Spleen (tissue), 11 donors: ENCODE measurements at regions not wholly inside any gene's neighbourhood (a gene's known extent, or its start where the extent isn't known, plus 50 kb on each side); places are given as distances from the start of the nearest gene placed in this dataset.

Experiments used
- DNase-seq: peaks from one replicate; pipeline ENCODE4 v3.0.0-alpha.2; 2020
- H3K27ac ChIP-seq, 8 donors: fragments of 200-600 bp; sonication (generic) in 7 of 8; 1 replicate in 4 of 8; 2 replicates in 4 of 8; pipeline versions ENCODE4 v1.5.0 to v1.8.0; 2016 to 2021; ENCODE audit warnings: inconsistent platforms in 4 of 8, mild to moderate bottlenecking in 4 of 8, moderate library complexity in 1 of 8
- H3K27me3 ChIP-seq, 7 donors: fragments of 200-600 bp; sonication (generic) in 6 of 7; replicated peaks in 1 of 7; 1 replicate in 4 of 7; 2 replicates in 3 of 7; pipeline versions ENCODE4 v1.5.0 to v1.8.0; 2016 to 2021; ENCODE audit warnings: inconsistent platforms in 3 of 7, mild to moderate bottlenecking in 1 of 7
- H3K36me3 ChIP-seq, 6 donors: fragments of 200-600 bp; sonication (generic) in 5 of 6; 1 replicate in 4 of 6; 2 replicates in 2 of 6; pipeline versions ENCODE4 v1.5.0 to v1.8.0; 2016 to 2021; ENCODE audit warnings: inconsistent platforms in 2 of 6
- H3K4me1 ChIP-seq, 6 donors: fragments of 200-600 bp; sonication (generic) in 5 of 6; 1 replicate in 3 of 6; 2 replicates in 3 of 6; pipeline versions ENCODE4 v1.5.0 to v1.8.0; 2016 to 2021; ENCODE audit warnings: inconsistent platforms in 3 of 6
- H3K4me3 ChIP-seq, 8 donors: fragments of 200-600 bp; sonication (generic) in 7 of 8; 1 replicate in 4 of 8; 2 replicates in 4 of 8; pipeline versions ENCODE4 v1.5.0 to v1.8.0; 2016 to 2021; ENCODE audit warnings: inconsistent platforms in 4 of 8, mild to moderate bottlenecking in 4 of 8, moderate library complexity in 2 of 8
- H3K9me3 ChIP-seq, 8 donors: fragments of 200-600 bp; sonication (generic) in 7 of 8; 1 replicate in 4 of 8; 2 replicates in 4 of 8; pipeline versions ENCODE4 v1.5.0 to v1.8.0; 2016 to 2021; ENCODE audit warnings: inconsistent platforms in 4 of 8
- CTCF ChIP-seq, 11 experiments: fragments of 200-600 bp in 7 of 11; fragments of 450-650 bp in 4 of 11; sonication (generic) in 4 of 11; IDR thresholded peaks in 8 of 11; conservative IDR thresholded peaks in 3 of 11; 1 replicate in 7 of 11; 2 replicates in 4 of 11; pipeline versions ENCODE4 v1.4.0 to v1.8.0; 2016 to 2021; ENCODE audit warnings: antibody characterized with exemption in 11 of 11, inconsistent platforms in 4 of 11, mild to moderate bottlenecking in 1 of 11
- POLR2A ChIP-seq, 3 donors: fragments of 450-650 bp; IDR thresholded peaks; one replicate each; pipeline ENCODE4 v1.5.1; 2017; ENCODE audit warnings: antibody characterized with exemption in 3 of 3, mild to moderate bottlenecking in 1 of 3
- POLR2AphosphoS5 ChIP-seq, 3 donors: sonication (generic); formaldehyde crosslinking; IDR thresholded peaks; one replicate each; pipeline ENCODE4 v1.5.1; 2017; ENCODE audit warnings: antibody characterized with exemption in 3 of 3
- WGBS, 5 donors: extraction: QIAGEN DNeasy Blood & Tissue Kit in 3 of 5; methylation state at CpG; one replicate each; pipeline versions ENCODE4 v1.1.5 to v1.1.7; 2013 to 2018; 5-methylcytosine and 5-hydroxymethylcytosine counted together
- intact Hi-C: fragments of 100-400 bp; cut with DNase I; formaldehyde crosslinking; loops from one replicate; pipeline ENCODE4 v1.15.0; 2023; ENCODE audit warnings: low total_unique reads
- donor health status: healthy with polysubstance abuse.
- donor health status: DM: no; HTN: no; CAD: no; lungs with moderate emphysema.
- donor health status: DM: no; HTN: no; CAD: no.
- donor health status: Bipolar disorder and iron deficiency.
- donor health status: healthy.
- donor health status: DM: no; HTN: no; CAD: no.
- donor health status: DM: yes; HTN: yes; CAD: no.

DNA sequence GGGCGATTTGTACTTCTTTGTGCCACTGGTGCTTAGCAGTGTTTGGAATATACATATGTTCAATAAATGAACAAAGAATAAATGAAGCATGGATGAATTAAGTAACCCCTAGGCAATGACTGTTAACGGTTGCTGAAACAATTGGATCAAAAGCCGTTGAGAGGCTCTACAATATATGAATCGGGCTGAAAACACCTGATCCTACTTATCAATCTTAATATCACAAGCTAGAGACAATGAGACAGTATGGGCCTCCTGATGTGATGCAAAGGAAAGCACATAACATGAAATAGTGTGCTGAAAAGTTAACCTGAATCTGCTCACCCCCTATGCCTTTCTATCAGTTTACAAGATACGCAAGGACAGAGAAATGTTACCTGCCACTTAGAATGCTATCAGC lies 410.3 kb upstream of the RGMB start:
- DNase-seq = no peak
- intact Hi-C loops = no loop called here
- WGBS, 5 donors = 81 to 98% (median 87%) methylated on average over 5 of the region's 5 CpGs
- H3K4me3 ChIP-seq = no peak overlapping the region
- no peaks in the 10 kb centered on the region for H3K36me3 ChIP-seq
- TF ChIP-seq POLR2A (IDR thresholded peaks at IDR 0.05) (no peak), CTCF (IDR thresholded peaks at IDR 0.05 in 8 of 11, conservative IDR thresholded peaks at IDR 0.05 in 3 of 11) (no peak), POLR2AphosphoS5 (IDR thresholded peaks at IDR 0.05) (no peak)
- H3K4me1 ChIP-seq = no peaks in the 10 kb centered on the region
- no peak overlapping the region for H3K27ac ChIP-seq
- peaks cover 0 to 29% (median 14%) of the 10 kb centered on the region in 8 donors for H3K9me3 ChIP-seq
- no peaks in the 10 kb centered on the region for H3K27me3 ChIP-seq

DNA sequence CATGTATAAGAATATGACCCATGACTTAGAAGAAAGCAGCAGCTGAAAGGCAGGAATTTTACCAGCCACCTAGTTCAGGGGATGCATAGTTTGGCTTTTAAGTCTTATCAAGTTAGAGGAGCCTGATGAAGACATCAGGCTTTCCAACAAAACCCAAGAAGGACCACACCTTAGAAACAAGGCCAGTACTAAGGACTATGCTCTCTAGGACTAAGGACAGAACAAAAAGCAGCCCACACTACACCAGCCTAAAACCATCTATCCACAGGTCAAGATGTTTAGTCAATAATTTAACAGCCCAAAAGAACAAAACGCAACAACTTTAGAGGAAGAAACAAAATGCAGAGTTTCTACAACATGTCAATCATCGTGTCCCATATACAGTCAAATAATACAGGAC lies 408.9 kb upstream of the RGMB start:
- H3K27me3 ChIP-seq = no peaks in the 10 kb centered on the region

DNA sequence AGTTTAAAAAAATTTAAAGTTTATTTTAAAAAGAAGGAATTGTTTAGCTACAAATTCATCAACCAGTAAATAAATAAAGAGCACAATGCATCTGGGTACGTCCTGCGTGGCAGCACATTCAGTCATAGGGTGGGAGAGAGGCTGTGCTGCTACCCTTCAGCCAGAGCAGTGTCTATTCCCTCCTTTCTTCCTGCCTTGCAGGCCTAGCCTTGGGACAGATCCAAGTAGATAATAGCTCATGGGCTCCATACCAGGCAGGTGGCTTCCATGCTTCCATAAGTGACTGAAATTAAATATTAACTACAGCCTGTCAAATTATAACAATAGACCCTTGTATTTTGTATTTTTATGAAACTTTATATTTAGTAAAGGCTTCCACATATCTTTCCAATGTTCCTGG lies 408.3 kb upstream of the RGMB start:
- H3K27me3 ChIP-seq = no peaks in the 10 kb centered on the region
- DNase-seq = no peak
- no peak overlapping the region for H3K4me3 ChIP-seq
- TF ChIP-seq CTCF (IDR thresholded peaks at IDR 0.05 in 8 of 11, conservative IDR thresholded peaks at IDR 0.05 in 3 of 11) (no peak), POLR2A (IDR thresholded peaks at IDR 0.05) (no peak), POLR2AphosphoS5 (IDR thresholded peaks at IDR 0.05) (no peak)
- H3K27ac ChIP-seq = no peak overlapping the region
- no peaks in the 10 kb centered on the region for H3K36me3 ChIP-seq
- intact Hi-C loops = no loop called here
- peaks cover 0 to 12% (median under 1%) of the 10 kb centered on the region in 8 donors for H3K9me3 ChIP-seq
- WGBS, 5 donors = 58 to 88% (median 75%) methylated on average over 2 of the region's 2 CpGs
- no peaks in the 10 kb centered on the region for H3K4me1 ChIP-seq

More for the DNA sequence above, 408.9 kb upstream of the RGMB start:
- Histone ChIP-seq H3K4me1 (no peaks in the 10 kb centered on the region), H3K36me3 (no peaks in the 10 kb centered on the region), H3K27ac (no peak overlapping the region), H3K4me3 (no peak overlapping the region), H3K9me3 (peaks cover 0 to 18% (median 5%) of the 10 kb centered on the region in 8 donors)
- 62 to 82% (median 70%) methylated on average over 2 of the region's 2 CpGs for WGBS, 5 donors
- intact Hi-C loops = no loop called here
- TF ChIP-seq CTCF (IDR thresholded peaks at IDR 0.05 in 8 of 11, conservative IDR thresholded peaks at IDR 0.05 in 3 of 11) (no peak), POLR2A (IDR thresholded peaks at IDR 0.05) (no peak), POLR2AphosphoS5 (IDR thresholded peaks at IDR 0.05) (no peak)
- no peak for DNase-seq

DNA sequence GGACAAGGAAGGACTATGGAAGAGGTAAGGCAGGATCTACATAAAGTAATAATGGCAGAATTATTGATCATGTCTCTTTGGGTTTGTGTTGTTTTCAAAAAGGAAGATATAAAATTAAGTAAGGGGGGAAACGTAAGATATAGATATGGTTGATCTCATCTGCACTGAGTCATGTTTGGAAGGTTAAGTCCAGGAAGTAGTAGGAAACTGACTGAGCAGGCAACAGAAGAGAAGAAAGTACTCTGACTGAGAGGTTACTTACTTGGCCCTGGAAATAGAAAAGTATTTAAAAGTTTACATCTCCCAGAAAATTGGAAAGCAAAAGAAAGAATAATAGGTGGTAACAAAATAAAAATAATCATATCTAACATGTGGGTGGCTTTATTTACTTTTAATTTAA lies 405.3 kb upstream of the RGMB start:
- 57 to 77% (median 60%) methylated on average over 1 of the region's 1 CpG for WGBS, 5 donors

More for the DNA sequence above, 405.3 kb upstream of the RGMB start:
- TF ChIP-seq POLR2A (IDR thresholded peaks at IDR 0.05) (no peak), CTCF (IDR thresholded peaks at IDR 0.05 in 8 of 11, conservative IDR thresholded peaks at IDR 0.05 in 3 of 11) (no peak), POLR2AphosphoS5 (IDR thresholded peaks at IDR 0.05) (no peak)
- intact Hi-C loops = no loop called here
- H3K9me3 ChIP-seq = no peaks in the 10 kb centered on the region
- no peak overlapping the region for H3K4me3 ChIP-seq
- H3K36me3 ChIP-seq = no peaks in the 10 kb centered on the region
- no peak overlapping the region for H3K27ac ChIP-seq
- no peak for DNase-seq
- no peaks in the 10 kb centered on the region for H3K27me3 ChIP-seq
- no peaks in the 10 kb centered on the region for H3K4me1 ChIP-seq
